ENCODE measurements at regions not wholly inside any gene's neighbourhood (a gene's known extent, or its start where the extent isn't known, plus 50 kb on each side); places are given as distances from the start of the nearest gene placed in this dataset.

- TF ChIP-seq KAT7 (CRISPR knock-in tag; IDR thresholded peaks at IDR 0.05; ENCODE audit: borderline replicate concordance) (no peak), CTCF (IDR thresholded peaks at IDR 0.05) (no peak), OVOL2 (CRISPR knock-in tag; IDR thresholded peaks at IDR 0.05; ENCODE audit: borderline replicate concordance) (no peak), FOXK1 (CRISPR knock-in tag; IDR thresholded peaks at IDR 0.05) (no peak), ZBTB43 (CRISPR knock-in tag; IDR thresholded peaks at IDR 0.05) (no peak)
Observed at GRCh38 chr11:111066846-111067245, 178.7 kb upstream of the POU2AF2 start.
